DMS114 treated with DMSO at 0.1 percent for 48 hours (cell line): ENCODE measurements at regions not wholly inside any gene's neighbourhood (a gene's known extent, or its start where the extent isn't known, plus 50 kb on each side); places are given as distances from the start of the nearest gene placed in this dataset.

ENCODE experiments used
- DNase-seq: peaks from one replicate; lab custom pipeline; 2025; ENCODE audit not compliant: unreplicated experiment; lab: John Stamatoyannopoulos, UW

DNA sequence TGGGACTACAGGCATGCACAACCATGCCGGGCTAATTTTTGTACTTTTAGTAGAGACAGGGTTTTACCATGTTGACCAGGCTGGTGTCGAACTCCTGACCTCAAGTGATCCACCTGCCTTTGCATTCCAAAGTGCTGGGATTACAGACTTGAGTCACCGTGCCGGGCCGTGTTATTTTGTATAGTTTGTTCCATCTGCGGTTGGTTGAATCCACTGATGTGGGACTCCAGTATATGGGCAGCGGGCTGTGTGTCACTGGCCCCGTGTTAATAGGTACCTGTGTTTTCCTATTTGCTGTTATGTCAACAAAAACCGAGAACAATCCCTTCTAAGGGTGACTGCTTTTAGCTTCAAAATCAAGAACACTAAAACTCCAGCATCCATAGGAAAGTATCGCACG, 297.6 kb upstream of the PITRM1 start:
- no peak for DNase-seq

DNA sequence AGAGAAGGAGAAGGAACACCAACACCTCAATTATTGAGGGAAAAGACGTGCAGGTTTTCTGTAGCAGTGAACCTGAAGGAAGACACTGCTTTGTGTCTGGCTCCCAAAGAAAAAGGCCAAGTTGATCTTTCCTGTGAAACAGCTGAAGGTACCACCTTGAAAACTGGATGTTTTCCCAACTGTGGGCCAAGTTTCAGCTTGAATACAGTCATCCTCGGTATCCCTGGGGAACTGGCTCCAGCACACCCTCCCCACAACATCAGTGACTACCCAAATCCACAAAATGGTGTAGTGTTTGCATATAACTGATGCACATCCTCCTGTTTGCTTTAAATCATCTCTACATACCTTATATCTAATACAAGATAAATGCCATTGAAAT, 297.0 kb upstream of the PITRM1 start:
- no peak for DNase-seq

GRCh38 chr10:3468919-3469638, 296.5 kb upstream of the PITRM1 start:
- no peak for DNase-seq

- DNase-seq = no peak
These were observed 294.7 kb upstream of the PITRM1 start for GRCh38 chr10:3467052-3467951.

GRCh38 chr10:3465406-3465891, 292.9 kb upstream of the PITRM1 start:
- no peak for DNase-seq

GRCh38 chr10:3464760-3465405, 292.3 kb upstream of the PITRM1 start:
- no peak for DNase-seq

DNA sequence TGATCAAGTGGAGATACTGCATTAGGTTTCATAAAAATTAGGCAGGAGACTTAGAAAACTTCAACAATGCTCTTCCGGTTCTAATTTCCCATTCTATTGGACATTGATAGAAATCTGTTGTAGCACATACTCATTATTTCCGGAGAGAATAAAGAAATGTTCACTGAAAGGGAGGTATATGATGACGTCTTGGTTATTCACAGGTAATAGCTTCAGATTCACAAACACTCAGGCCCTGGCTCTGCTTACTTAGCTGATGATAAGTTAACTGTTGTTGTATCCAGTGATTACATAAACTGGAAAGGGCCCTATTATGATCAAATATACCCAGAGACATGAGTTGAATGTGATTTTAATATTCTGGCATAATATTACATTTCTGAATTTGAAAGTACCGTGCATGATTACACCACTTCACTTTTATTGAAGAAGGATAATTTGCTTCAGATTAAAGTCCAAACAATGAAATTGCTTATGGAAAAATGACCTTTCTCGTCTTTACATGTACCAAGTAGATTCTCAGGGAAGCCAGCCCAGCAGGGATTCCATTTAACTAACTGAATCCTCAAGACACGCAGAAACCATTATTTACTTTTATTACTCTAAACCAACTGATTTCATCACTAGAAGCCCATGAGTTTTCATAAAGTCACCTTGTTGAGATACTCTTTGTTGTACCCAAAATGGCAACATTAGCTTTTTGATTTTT, 288.0 kb upstream of the PITRM1 start:
- DNase-seq = no peak

- no peak for DNase-seq
These were observed 283.1 kb upstream of the PITRM1 start for GRCh38 chr10:3455385-3456334.

DNA sequence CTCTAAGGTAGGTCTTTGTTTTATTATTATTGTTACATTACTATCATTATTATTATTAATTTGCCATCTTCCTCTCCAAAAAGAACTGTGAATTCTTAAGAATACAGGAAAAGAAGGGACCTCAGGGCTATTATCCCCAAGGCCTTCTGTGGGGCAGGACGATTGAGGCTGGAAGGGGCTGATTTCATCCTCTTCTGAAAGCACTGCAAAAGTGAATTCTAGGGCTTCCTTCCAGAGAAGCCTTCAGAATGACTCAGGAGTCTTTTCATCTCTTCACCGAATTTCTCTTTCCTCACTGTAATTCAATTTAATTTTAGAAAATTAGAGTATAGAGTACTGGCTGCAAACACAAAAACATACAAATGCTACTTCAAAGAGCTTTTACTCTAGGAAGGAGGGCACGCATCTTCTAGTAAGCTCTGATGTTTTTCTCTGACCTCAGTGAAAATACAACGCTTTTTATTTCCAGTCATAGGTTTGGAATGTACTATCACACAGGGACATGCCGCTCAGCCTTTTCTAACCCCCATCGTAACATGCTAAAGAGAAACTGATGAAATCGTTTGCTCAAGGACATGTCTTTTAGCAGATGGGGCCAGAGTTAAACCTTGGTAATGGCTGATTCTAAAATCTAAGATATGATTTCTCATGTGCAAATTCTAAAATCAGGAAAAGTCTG, 280.2 kb upstream of the PITRM1 start:
- no peak for DNase-seq

DNA sequence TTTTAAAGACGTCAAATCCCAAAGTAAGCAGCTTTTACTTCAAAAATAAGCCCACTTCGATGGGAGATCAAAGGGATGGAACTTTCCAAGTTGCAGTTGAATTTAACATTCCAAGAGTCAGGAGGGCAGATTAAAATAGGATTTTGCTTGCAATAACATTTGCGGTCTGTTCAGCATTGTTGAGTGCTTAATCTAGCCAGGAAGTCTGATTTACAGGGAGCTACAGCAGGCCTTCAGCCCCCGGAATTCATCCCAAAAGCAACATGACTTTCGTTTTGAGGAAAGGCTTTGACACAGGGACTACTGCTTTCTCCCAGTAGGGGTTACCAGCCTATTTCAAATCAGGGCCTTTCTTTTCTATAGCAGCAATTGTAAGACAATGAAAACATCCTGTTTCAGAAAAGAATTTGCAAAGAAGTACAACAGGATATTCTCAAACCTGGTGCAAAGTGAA, 279.6 kb upstream of the PITRM1 start:
- no peak for DNase-seq

- DNase-seq = no peak
These were observed 279.1 kb upstream of the PITRM1 start for GRCh38 chr10:3451516-3452172.

GRCh38 chr10:3446221-3446620, 273.6 kb upstream of the PITRM1 start:
- no peak for DNase-seq

DNA sequence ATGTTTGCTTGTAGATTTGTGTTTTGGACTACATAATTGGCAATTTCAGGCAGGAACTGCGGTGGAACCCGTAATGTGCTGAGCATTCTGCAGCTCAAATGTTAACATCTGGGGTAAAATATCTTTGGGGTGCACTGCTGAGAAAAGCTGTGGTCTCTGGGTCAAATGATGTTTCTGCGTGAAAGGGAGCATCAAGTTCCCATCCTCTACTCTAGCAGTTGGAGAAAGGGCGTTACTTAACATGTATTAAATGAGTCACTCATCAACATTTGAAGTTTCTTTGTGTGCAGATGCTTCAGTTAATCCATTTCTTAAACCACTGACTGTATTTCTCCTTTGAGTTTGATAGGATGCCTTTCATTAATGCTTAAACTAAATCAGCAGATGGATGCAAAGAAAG, 273.1 kb upstream of the PITRM1 start:
- DNase-seq = no peak

DNA sequence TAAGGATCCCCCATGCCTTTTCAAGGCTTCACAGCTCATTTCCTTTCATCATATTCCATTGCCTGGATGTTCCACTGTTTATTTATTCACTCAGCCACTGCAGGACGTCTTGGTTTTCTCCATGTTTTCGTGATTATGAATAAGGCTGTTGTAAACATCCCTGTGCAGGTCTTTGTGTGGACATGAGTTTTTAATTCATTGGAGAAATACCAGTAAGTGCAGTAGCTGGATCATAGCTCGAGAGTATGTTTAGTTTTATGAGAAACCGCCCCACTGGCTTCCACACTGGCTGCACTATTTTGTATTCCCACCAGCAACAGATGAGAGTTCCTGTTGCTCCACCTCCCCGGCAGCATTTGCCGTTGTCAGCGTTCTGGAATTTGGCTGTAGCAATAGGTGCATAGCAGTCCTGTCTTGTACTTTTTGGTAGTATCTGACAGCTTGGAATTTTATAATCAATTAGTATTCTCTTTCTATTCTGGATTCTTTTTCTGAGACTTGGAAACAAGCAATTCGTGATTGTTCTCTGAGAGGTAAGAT, 269.9 kb upstream of the PITRM1 start:
- DNase-seq = no peak

- DNase-seq = no peak
These were observed 266.6 kb upstream of the PITRM1 start for GRCh38 chr10:3439183-3439582.

- DNase-seq = no peak
These were observed 266.0 kb upstream of the PITRM1 start for GRCh38 chr10:3438606-3439005.

- DNase-seq = no peak
These were observed 263.1 kb upstream of the PITRM1 start for GRCh38 chr10:3435671-3436070.

GRCh38 chr10:3433988-3434387, 261.4 kb upstream of the PITRM1 start:
- no peak for DNase-seq

DNA sequence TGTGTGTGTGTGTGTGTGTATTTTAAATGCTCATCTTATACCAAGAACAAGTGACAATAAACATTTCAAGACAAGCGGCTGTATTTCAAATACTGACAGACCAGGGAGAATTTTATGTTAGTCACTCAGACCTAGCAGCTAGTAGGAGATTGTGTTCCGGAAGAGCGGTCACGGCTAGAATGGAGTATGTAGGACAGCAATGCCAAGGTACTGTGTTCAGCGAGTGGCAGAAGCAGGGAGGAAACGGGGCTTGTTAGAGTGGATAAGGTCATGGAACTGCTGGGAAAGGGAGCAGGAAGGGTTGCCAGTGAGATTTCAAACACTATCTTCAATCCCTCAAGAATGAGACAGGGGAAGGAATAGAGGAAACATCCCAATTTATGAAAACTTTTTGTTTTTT, 260.5 kb upstream of the PITRM1 start:
- no peak for DNase-seq
